B cell (primary cell): ENCODE measurements at regions not wholly inside any gene's neighbourhood (a gene's known extent, or its start where the extent isn't known, plus 50 kb on each side); places are given as distances from the start of the nearest gene placed in this dataset.

Source experiments
- CTCF ChIP-seq: fragments of 200-600 bp; IDR thresholded peaks from one replicate; pipeline ENCODE4 v1.8.0; 2022; ENCODE audit warnings: antibody characterized with exemption, mild to moderate bottlenecking
- EZH2 ChIP-seq: IDR thresholded peaks from 2 replicates; pipeline ENCODE4 v1.6.1; 2012; ENCODE audit warnings: borderline replicate concordance, low read depth, mild to moderate bottlenecking, moderate library complexity, low read length; ENCODE audit not compliant: insufficient read depth, poor library complexity, severe bottlenecking

GRCh38 chr10:26952094-26952493 is 91.3 kb upstream of the ABI1 start:
- TF ChIP-seq CTCF (no peak), EZH2 (no peak)
